Left lung (tissue), 4 donors: ENCODE measurements at regions not wholly inside any gene's neighbourhood (a gene's known extent, or its start where the extent isn't known, plus 50 kb on each side); places are given as distances from the start of the nearest gene placed in this dataset.

Source experiments
- ATAC-seq: fragments of 200-7000 bp; cut with Tn5 transposase; one replicate; pipeline ENCODE4 v1.9.1; 2020; ENCODE audit warnings: moderate library complexity
- DNase-seq, 4 donors: peaks; one replicate each; pipeline ENCODE4 v3.0.0-alpha.2; 2013 to 2020
- H3K27ac ChIP-seq, 2 donors: fragments of 200-600 bp; sonication (generic) in 1 of 2; one replicate each; pipeline versions ENCODE4 v1.5.0 to v1.8.0; 2020 to 2021
- H3K27me3 ChIP-seq, 2 donors: fragments of 200-600 bp; sonication (generic) in 1 of 2; one replicate each; pipeline versions ENCODE4 v1.5.0 to v1.8.0; 2020 to 2021
- H3K36me3 ChIP-seq, 2 donors: fragments of 200-600 bp; sonication (generic) in 1 of 2; one replicate each; pipeline versions ENCODE4 v1.5.0 to v1.8.0; 2020 to 2021
- H3K4me1 ChIP-seq, 2 donors: fragments of 200-600 bp; one replicate each; pipeline ENCODE4 v1.8.0; 2021
- H3K4me3 ChIP-seq, 2 donors: fragments of 200-600 bp; sonication (generic) in 1 of 2; one replicate each; pipeline versions ENCODE4 v1.5.0 to v1.8.0; 2020 to 2021; ENCODE audit warnings: mild to moderate bottlenecking in 1 of 2
- H3K9me3 ChIP-seq, 2 donors: fragments of 200-600 bp; sonication (generic) in 1 of 2; one replicate each; pipeline versions ENCODE4 v1.5.0 to v1.8.0; 2020 to 2021
- intact Hi-C, 2 donors: fragments of 100-400 bp; cut with DNase I; formaldehyde crosslinking; loops; one replicate each; pipeline versions ENCODE4 v1.11.2 to v1.14.2; 2022
- TF ChIP-seq, protein P1 (sequence below), 2 donors: fragments of 200-600 bp; sonication (generic) in 1 of 2; IDR thresholded peaks; one replicate each; pipeline versions ENCODE4 v1.5.0 to v1.8.0; 2021; ENCODE audit warnings: antibody characterized with exemption in 2 of 2
- donor health status: DM: no; HTN: yes; CAD: no.
- donor health status: DM: no; HTN: no; CAD: no.

DNA sequence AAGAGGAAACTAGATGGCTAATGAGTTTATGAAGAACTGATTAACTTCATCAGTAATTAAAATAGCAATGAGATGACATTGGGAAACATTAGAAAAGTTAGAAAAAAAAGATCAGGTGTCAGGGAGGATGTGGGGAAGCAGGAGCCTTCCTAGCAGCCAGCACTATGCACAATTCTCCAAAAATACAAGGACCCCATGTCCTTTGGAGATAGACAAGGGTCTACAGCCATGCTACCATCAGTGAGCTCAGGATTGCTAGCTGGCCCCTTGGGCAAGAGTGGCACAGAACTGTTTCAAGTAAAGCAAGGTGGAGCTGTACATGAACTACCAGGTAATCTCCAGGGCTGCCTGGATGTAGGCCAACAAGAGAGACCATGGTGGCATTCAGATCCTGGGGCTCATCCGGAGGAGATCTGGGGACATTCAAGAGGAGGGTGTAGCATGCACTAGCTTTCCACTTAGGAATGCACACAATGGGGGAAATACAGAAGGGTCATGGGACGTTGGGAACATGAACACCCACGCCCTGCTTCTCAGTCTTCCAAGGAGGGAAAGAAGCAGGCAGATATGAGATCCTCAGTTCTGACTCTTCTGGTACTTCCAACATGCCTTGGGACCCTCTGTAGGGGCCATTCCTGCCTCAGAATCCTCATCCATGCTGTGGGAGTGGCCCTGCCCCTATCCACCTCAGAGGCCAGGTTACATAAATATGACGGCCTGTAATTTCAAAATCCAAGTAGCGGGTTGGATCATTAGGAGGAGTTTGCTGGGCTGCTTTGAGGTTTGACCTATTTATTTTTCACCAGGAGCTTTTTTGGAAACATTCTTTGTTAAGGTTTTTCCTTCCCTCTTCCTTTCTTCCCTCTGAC is 82.2 kb upstream of the HABP2 start:
- H3K36me3 ChIP-seq: no peaks in the 10 kb centered on the region
- intact Hi-C loops: no loop called here
- H3K4me1 ChIP-seq: peaks cover under 1 to 7% of the 10 kb centered on the region in 2 donors
- ATAC-seq (no peak), DNase-seq (no peak)
- no peaks in the 10 kb centered on the region for H3K27me3 ChIP-seq
- TF ChIP-seq, protein P1, sequence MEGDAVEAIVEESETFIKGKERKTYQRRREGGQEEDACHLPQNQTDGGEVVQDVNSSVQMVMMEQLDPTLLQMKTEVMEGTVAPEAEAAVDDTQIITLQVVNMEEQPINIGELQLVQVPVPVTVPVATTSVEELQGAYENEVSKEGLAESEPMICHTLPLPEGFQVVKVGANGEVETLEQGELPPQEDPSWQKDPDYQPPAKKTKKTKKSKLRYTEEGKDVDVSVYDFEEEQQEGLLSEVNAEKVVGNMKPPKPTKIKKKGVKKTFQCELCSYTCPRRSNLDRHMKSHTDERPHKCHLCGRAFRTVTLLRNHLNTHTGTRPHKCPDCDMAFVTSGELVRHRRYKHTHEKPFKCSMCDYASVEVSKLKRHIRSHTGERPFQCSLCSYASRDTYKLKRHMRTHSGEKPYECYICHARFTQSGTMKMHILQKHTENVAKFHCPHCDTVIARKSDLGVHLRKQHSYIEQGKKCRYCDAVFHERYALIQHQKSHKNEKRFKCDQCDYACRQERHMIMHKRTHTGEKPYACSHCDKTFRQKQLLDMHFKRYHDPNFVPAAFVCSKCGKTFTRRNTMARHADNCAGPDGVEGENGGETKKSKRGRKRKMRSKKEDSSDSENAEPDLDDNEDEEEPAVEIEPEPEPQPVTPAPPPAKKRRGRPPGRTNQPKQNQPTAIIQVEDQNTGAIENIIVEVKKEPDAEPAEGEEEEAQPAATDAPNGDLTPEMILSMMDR (IDR thresholded peaks at IDR 0.05): no peak
- H3K27ac ChIP-seq: no peak overlapping the region
- no peaks in the 10 kb centered on the region for H3K9me3 ChIP-seq
- no peak overlapping the region for H3K4me3 ChIP-seq

DNA sequence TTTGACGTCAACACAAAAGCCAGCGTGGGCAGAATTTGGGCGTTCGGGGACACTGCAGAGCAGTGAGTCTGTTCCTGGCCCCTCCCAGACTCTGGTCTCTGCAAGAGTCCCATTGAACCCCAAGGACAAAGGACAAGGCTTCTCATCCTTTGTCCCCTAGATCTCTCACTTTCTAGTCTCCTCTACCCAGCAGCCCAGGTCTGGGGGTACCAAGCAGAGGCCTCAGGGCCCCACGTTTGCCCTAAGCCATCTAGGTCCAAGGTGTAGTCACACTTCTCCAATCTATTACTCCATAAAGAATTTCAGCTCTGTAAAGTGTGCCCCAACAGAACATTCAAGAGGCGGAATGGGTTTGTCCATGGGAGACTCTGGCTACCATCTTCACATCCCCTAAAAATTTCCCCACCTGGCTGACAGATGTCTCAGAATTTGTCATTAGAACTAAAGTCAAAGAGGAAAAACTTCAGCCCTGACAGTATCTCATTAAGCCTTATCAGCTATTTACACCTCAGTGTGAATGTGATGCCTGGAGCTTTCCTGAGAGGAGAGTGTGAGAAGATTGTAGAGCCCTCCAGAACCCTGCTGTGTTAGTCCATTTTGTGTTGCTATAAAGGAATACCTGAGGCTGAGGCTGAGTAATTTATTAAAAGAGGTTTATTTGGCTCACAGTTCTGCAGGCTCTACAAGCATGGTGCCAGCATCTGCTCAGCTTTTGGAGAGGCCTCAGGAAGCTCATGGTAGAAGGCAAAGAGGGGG is 81.4 kb upstream of the HABP2 start:
- no peaks in the 10 kb centered on the region for H3K36me3 ChIP-seq
- no peak overlapping the region for H3K27ac ChIP-seq
- H3K9me3 ChIP-seq: no peaks in the 10 kb centered on the region
- DNase-seq (no peak), ATAC-seq (no peak)
- no peak overlapping the region for H3K4me3 ChIP-seq
- H3K4me1 ChIP-seq: peaks cover 3 to 11% of the 10 kb centered on the region in 2 donors
- intact Hi-C loops: no loop called here
- TF ChIP-seq, protein P1 (IDR thresholded peaks at IDR 0.05): no peak
- H3K27me3 ChIP-seq: no peaks in the 10 kb centered on the region

DNA sequence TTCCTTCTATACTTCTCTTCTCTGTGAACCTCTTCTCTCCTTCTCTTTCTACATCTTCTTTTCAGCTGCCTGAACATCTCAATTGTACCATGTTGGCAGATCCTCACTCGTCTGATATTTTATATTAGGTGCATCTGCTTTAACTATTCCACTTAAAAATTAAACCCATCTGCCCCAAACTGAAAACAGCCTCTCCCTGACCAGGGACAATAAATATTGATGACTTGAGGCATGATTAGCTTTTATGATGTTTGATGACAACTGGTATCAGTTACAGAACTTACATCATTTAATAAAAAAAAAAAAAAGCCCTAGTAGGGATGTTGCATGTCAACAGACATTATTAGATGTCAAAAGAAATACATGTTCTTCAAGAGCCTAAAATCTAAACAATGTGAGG is 79.8 kb upstream of the HABP2 start:
- no peak overlapping the region for H3K27ac ChIP-seq
- no peak overlapping the region for H3K4me3 ChIP-seq
- H3K4me1 ChIP-seq: peaks cover 3 to 11% of the 10 kb centered on the region in 2 donors
- no peaks in the 10 kb centered on the region for H3K27me3 ChIP-seq
- no peaks in the 10 kb centered on the region for H3K9me3 ChIP-seq
- H3K36me3 ChIP-seq: no peaks in the 10 kb centered on the region
- ATAC-seq (no peak), DNase-seq (no peak)
- TF ChIP-seq, protein P1 (IDR thresholded peaks at IDR 0.05): no peak
- intact Hi-C loops: no loop called here

DNA sequence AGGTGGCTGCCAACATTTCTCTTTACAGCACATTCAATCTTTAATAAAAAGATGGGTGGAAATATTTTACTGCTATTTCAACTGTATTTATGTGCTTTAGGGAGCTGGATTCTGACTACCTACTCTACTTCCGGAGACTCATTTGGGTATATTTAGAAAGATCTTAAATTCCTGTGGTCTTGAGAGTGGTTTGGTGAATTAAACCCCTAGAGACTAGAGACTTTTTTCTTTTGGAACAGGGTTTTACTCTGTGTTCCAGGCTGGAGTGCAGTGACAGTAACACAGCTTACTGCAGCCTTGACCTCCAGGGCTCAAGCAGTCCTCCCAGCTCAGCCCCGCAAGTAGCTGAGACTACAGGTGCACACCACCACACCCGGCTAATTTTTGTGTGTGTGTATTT is 79.0 kb upstream of the HABP2 start:
- H3K9me3 ChIP-seq: peaks cover 0 to 3% of the 10 kb centered on the region in 2 donors
- intact Hi-C loops: no loop called here

More for the DNA sequence above, 79.0 kb upstream of the HABP2 start:
- no peak overlapping the region for H3K27ac ChIP-seq
- DNase-seq (no peak), ATAC-seq (peak; percentile 21)
- TF ChIP-seq, protein P1 (IDR thresholded peaks at IDR 0.05): no peak
- H3K36me3 ChIP-seq: no peaks in the 10 kb centered on the region
- peaks cover 3 to 11% of the 10 kb centered on the region in 2 donors for H3K4me1 ChIP-seq
- H3K4me3 ChIP-seq: no peak overlapping the region
- no peaks in the 10 kb centered on the region for H3K27me3 ChIP-seq
